ENCODE measurements at regions not wholly inside any gene's neighbourhood (a gene's known extent, or its start where the extent isn't known, plus 50 kb on each side); places are given as distances from the start of the nearest gene placed in this dataset.
"Not testable (repeated sequence)": the region's sequence is repeated elsewhere in the genome, so short reads cannot be mapped to it uniquely, and the experiment has no call there.

DNA sequence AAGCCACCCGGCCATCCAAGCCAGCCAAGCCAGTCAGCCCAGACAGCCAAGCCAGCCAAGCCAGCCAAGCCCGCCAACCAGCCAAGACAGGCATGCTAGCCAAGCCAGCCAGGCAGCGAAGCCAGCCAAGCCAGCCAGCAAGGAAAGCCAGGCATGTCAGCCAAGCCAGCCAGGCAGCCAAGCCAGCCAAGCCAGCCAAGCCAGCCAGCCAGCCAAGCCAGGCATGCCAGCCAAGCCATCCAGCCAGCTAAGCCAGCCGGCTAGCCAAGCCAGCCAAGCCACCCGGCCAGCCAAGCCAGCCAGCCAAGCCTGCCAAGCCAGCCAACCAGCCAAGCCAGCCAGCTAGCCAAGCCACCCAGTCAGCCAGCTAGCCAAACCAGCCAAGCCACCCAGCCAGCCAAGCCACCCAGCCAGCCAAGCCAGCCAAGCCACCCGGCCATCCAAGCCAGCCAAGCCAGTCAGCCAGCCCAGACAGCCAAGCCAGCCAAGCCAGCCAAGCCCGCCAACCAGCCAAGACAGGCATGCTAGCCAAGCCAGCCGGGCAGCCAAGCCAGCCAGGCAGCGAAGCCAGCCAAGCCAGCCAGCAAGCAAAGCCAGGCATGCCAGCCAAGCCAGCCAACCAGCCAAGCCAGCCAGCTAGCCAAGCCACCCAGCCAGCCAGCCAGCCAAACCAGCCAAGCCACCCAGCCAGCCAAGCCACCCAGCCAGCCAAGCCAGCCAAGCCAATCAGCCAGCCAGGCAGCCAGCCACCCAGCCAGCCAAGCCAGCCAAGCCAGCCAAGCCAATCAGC, 350.4 kb upstream of the PLGLB2 start:
- H3K9me3 ChIP-seq (ENCODE audit: control insufficient read depth, low read length); H3K4me1 ChIP-seq (ENCODE audit: control insufficient read depth in 1 of 2, insufficient read depth in 2 of 2, low read length in 2 of 2); intact Hi-C loops (cut with DNase I); ATAC-seq (ENCODE audit: low FRiP score); H3K27me3 ChIP-seq (ENCODE audit: control insufficient read depth in 1 of 2, insufficient read depth in 2 of 2, low read length in 1 of 2); H3K36me3 ChIP-seq (ENCODE audit: control insufficient read depth in 1 of 2, insufficient read depth in 2 of 2, low read length in 1 of 2); H3K4me3 ChIP-seq (ENCODE audit: low read length in 2 of 2); H3K27ac ChIP-seq (ENCODE audit: low read depth in 1 of 2, low read length in 2 of 2): not testable (repeated sequence)
- DNase-seq = peak in 1 of 2 donors; percentile 42
- WGBS, 2 donors = 83 to 85% methylated on average over 8 to 9 of the region's 9 CpGs

DNA sequence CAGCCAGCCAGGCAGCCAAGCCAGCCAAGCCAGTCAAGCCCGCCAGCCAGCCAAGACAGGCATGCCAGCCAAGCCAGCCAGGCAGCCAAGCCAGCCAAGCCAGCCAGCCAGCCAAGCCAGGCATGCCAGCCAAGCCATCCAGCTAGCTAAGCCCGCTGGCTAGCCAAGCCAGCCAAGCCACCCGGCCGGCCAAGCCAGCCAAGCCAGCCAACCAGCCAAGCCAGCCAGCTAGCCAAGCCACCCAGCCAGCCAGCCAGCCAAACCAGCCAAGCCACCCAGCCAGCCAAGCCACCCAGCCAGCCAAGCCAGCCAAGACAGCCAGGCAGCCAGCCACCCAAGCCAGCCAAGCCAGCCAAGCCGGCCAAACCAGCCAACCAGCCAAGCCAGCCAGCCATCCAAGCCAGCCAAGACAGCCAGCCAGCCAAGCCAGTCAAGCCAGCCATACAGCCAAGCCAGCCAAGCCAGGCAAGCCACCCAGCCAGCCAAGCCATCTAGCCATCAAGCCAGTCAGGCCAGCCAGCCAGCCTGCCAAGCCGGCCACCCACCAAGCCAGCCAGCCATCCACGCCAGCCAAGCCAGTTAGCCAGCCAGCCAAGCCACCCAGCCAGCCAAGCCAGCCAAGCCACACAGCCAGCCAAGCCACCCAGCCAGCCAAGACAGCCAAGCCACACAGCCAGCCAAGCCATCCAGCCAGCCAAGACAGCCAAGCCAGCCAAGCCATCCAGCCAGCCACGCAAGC, 349.2 kb upstream of the PLGLB2 start:
- WGBS, 2 donors = 87 to 91% methylated on average over 6 to 7 of the region's 8 CpGs
- H3K27ac ChIP-seq (ENCODE audit: low read depth in 1 of 2, low read length in 2 of 2); H3K4me1 ChIP-seq (ENCODE audit: control insufficient read depth in 1 of 2, insufficient read depth in 2 of 2, low read length in 2 of 2); ATAC-seq (ENCODE audit: low FRiP score); H3K9me3 ChIP-seq (ENCODE audit: control insufficient read depth, low read length); H3K27me3 ChIP-seq (ENCODE audit: control insufficient read depth in 1 of 2, insufficient read depth in 2 of 2, low read length in 1 of 2); intact Hi-C loops (cut with DNase I); H3K36me3 ChIP-seq (ENCODE audit: control insufficient read depth in 1 of 2, insufficient read depth in 2 of 2, low read length in 1 of 2); H3K4me3 ChIP-seq (ENCODE audit: low read length in 2 of 2): not testable (repeated sequence)
- DNase-seq = peak; percentile 43 to 73

DNA sequence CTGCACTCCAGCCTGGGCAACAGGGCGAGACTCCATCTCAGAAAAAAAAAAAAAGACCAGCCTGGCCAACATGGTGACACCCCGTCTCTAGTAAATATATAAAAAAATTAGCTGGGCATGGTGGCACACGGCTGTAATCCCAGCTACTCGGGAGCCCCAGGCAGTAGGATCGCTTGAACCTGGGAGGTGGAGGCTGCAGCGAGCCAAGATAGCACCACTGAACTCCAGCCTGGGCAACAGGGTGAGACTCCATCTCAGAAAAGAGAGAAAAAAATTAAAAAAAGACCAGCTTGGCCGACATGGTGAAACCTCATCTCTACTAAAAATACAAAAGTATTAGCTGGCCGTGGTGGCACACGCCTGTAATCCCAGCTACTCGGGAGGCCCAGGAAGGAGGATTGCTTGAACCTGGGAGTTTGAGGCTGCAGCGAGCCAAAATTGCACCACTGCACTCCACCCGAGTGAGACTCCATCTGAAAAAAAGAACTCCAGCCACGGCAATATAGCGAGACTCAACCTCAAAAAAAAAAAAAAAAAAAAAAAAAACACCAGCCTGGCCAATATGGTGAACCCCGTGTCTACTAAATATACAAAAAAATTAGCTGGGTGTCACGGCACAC, 346.1 kb upstream of the PLGLB2 start:
- intact Hi-C loops (cut with DNase I) = no loop called here
- Histone ChIP-seq H3K27ac (ENCODE audit: low read depth in 1 of 2, low read length in 2 of 2) (no peak overlapping the region), H3K9me3 (ENCODE audit: control insufficient read depth, low read length) (no peaks in the 10 kb centered on the region), H3K4me1 (ENCODE audit: control insufficient read depth in 1 of 2, insufficient read depth in 2 of 2, low read length in 2 of 2) (no peaks in the 10 kb centered on the region), H3K36me3 (ENCODE audit: control insufficient read depth in 1 of 2, insufficient read depth in 2 of 2, low read length in 1 of 2) (no peaks in the 10 kb centered on the region), H3K27me3 (ENCODE audit: control insufficient read depth in 1 of 2, insufficient read depth in 2 of 2, low read length in 1 of 2) (no peaks in the 10 kb centered on the region), H3K4me3 (ENCODE audit: low read length in 2 of 2) (no peak overlapping the region)
- no peak for ATAC-seq (ENCODE audit: low FRiP score)
- WGBS, 2 donors = 79 to 85% methylated on average over 16 of the region's 16 CpGs
- DNase-seq = peak in 1 of 2 donors; percentile 45

DNA sequence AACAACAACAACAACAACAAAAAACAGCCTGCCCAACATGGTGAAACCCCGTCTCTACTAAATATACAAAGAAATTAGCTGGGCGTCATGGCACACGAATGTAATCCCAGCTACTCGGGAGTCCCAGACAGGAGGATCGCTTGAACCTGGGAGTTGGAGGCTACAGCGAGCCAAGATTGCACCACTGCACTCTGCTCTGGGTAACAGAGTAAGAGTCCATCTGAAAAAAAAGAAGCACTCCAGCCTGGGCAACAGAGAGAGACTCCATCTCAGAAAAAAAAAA, 344.1 kb upstream of the PLGLB2 start:
- no peak overlapping the region for H3K27ac ChIP-seq (ENCODE audit: low read depth in 1 of 2, low read length in 2 of 2)
- no peak for DNase-seq
- H3K9me3 ChIP-seq (ENCODE audit: control insufficient read depth, low read length) = no peaks in the 10 kb centered on the region
- H3K27me3 ChIP-seq (ENCODE audit: control insufficient read depth in 1 of 2, insufficient read depth in 2 of 2, low read length in 1 of 2) = no peaks in the 10 kb centered on the region
- H3K4me1 ChIP-seq (ENCODE audit: control insufficient read depth in 1 of 2, insufficient read depth in 2 of 2, low read length in 2 of 2) = no peaks in the 10 kb centered on the region
- intact Hi-C loops (cut with DNase I) = no loop called here
- 95 to 97% methylated on average over 6 of the region's 6 CpGs for WGBS, 2 donors
- no peaks in the 10 kb centered on the region for H3K36me3 ChIP-seq (ENCODE audit: control insufficient read depth in 1 of 2, insufficient read depth in 2 of 2, low read length in 1 of 2)
- no peak for ATAC-seq (ENCODE audit: low FRiP score)
- no peak overlapping the region for H3K4me3 ChIP-seq (ENCODE audit: low read length in 2 of 2)

DNA sequence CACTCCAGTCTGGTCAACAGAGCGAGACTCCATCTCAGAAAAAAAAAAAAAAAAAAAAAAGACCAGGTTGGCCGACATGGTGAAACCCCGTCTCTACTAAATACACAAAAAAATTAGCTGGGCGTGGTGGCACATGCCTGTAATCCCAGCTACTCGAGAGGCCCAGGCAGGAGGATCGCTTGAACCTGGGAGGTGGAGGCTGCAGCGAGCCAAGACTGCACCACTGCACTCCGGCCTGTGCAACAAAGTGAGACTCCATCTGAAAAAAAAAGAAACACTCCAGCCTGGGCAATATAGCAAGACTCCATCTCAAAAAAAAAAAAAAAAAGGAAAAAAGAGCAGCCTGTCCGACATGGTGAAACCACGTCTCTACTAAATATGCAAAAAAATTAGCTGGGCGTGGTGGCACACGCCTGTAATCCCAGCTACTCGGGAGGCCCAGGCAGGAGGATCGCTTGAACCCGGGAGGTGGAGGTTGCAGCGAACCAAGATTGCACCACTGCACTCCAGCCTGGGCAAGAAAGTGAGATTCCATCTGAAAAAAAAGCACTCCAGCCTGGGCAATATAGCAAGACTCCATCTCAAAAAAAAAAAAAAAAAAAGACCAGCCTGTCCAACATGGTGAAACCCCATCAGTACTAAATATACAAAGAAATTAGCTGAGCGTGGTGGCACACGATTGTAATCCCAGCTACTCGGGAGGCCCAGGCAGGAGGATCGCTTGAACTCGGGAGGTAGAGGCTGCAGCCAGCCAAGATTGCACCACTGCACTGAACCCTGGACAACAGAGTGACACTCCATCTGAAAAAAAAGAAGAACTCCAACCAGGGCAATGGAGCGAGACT, 343.3 kb upstream of the PLGLB2 start:
- H3K27ac ChIP-seq (ENCODE audit: low read depth in 1 of 2, low read length in 2 of 2); H3K4me3 ChIP-seq (ENCODE audit: low read length in 2 of 2); intact Hi-C loops (cut with DNase I); H3K4me1 ChIP-seq (ENCODE audit: control insufficient read depth in 1 of 2, insufficient read depth in 2 of 2, low read length in 2 of 2); H3K9me3 ChIP-seq (ENCODE audit: control insufficient read depth, low read length); H3K27me3 ChIP-seq (ENCODE audit: control insufficient read depth in 1 of 2, insufficient read depth in 2 of 2, low read length in 1 of 2); ATAC-seq (ENCODE audit: low FRiP score); H3K36me3 ChIP-seq (ENCODE audit: control insufficient read depth in 1 of 2, insufficient read depth in 2 of 2, low read length in 1 of 2): not testable (repeated sequence)
- 94% methylated on average over 19 to 21 of the region's 22 CpGs for whole genome bisulfite sequencing, 2 donors
- DNase-seq = peak; percentile 42

DNA sequence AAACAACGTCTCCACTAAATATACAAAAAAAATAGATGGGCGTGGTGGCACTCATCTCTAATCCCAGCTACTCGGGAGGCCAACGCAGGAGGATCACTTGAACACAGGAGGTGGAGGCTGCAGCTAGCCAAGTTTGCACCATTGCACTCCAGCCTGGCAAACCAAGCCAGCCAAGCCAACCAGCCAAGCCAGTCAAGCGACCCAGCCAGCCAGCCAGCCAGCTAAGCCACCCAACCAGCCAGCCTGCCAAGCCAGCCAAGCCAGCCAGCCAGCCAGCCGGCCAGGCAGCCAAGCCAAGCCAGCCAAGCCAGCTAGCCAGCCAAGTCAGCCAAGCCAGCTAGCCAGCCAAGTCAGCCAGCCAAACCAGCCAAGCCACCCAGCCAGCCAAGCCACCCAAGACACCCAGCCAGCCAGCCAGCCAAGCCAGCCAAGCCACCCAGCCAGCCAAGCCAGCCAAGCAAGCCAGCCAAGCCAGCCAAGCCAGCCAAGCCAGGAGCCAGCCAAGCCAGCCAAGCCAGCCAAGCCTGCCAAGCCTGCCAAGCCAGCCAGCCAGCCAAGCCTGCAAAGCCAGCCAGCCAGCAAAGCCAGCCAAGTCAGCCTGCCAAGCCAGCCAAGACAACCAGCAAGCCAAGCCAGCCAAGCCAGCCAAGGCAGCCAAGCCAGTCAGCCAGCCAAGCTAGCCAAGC, 342.2 kb upstream of the PLGLB2 start:
- H3K4me3 ChIP-seq (ENCODE audit: low read length in 2 of 2); H3K4me1 ChIP-seq (ENCODE audit: control insufficient read depth in 1 of 2, insufficient read depth in 2 of 2, low read length in 2 of 2); ATAC-seq (ENCODE audit: low FRiP score); H3K27ac ChIP-seq (ENCODE audit: low read depth in 1 of 2, low read length in 2 of 2); intact Hi-C loops (cut with DNase I); H3K9me3 ChIP-seq (ENCODE audit: control insufficient read depth, low read length); H3K27me3 ChIP-seq (ENCODE audit: control insufficient read depth in 1 of 2, insufficient read depth in 2 of 2, low read length in 1 of 2); H3K36me3 ChIP-seq (ENCODE audit: control insufficient read depth in 1 of 2, insufficient read depth in 2 of 2, low read length in 1 of 2): not testable (repeated sequence)
- WGBS, 2 donors = 78 to 83% methylated on average over 2 to 3 of the region's 6 CpGs
- DNase-seq = peak; percentile 34 to 54

DNA sequence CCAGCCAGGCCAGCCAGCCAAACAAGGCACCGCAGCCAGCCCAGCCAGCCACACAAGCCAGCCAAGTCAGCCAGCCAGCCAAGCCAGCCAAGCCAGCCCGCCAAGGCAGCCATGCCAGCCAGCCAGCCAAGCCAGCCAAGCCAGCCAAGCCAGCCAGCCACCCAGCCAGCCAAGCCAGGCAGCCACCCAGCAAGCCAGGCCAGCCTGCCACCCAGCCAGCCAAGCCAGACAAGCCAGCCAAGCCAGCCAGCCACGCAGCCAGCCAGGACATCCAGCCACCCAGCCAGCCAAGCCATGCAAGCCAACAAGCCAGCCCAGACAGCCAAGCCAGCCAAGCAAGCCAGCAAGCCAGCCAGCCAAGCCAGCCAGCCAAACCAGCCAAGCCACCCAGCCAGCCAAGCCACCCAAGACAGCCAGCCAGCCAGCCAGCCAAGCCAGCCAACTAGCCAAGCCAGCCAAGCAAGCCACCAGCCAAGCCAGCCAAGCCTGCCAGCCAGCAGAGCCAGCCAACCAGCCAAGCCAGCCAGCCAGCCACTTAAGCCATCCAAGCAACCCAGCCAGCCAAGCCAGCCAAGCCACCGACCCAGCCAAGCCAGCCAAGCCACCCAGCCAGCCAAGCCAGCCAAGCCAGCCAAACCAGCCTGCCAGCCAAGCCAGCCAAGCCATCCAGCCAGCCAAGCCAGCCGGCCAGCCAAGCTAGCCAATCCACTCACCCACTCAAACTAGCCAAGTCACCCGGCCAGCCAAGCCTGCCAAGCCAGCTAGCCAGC, 341.3 kb upstream of the PLGLB2 start:
- H3K4me3 ChIP-seq (ENCODE audit: low read length in 2 of 2); ATAC-seq (ENCODE audit: low FRiP score); H3K27me3 ChIP-seq (ENCODE audit: control insufficient read depth in 1 of 2, insufficient read depth in 2 of 2, low read length in 1 of 2); H3K36me3 ChIP-seq (ENCODE audit: control insufficient read depth in 1 of 2, insufficient read depth in 2 of 2, low read length in 1 of 2); H3K9me3 ChIP-seq (ENCODE audit: control insufficient read depth, low read length); H3K4me1 ChIP-seq (ENCODE audit: control insufficient read depth in 1 of 2, insufficient read depth in 2 of 2, low read length in 2 of 2); intact Hi-C loops (cut with DNase I); H3K27ac ChIP-seq (ENCODE audit: low read depth in 1 of 2, low read length in 2 of 2): not testable (repeated sequence)
- peak; percentile 39 to 66 for DNase-seq
- 87 to 89% methylated on average over 3 to 6 of the region's 6 CpGs for WGBS, 2 donors

DNA sequence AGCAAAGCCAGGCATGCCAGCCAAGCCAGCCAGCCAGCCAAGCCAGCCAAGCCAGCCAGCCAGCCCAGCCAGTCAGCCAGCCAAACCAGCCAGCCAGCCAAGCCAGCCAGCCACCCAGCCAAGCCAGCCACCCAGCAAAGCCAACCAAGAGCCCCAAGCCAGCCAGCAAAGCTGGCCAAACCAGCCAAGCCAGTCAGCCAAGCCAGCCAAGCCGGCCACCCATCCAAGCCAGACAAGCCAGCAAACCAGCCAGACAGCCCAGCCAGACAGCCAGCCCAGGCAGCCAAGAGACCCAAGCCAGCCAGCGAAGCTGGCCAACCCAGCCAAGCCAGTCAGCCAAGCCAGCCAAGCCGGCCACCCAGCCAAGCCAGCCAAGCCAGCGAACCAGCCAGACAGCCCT, 338.3 kb upstream of the PLGLB2 start:
- H3K4me1 ChIP-seq (ENCODE audit: control insufficient read depth in 1 of 2, insufficient read depth in 2 of 2, low read length in 2 of 2); H3K9me3 ChIP-seq (ENCODE audit: control insufficient read depth, low read length); ATAC-seq (ENCODE audit: low FRiP score); H3K27me3 ChIP-seq (ENCODE audit: control insufficient read depth in 1 of 2, insufficient read depth in 2 of 2, low read length in 1 of 2); intact Hi-C loops (cut with DNase I); H3K36me3 ChIP-seq (ENCODE audit: control insufficient read depth in 1 of 2, insufficient read depth in 2 of 2, low read length in 1 of 2); H3K27ac ChIP-seq (ENCODE audit: low read depth in 1 of 2, low read length in 2 of 2); H3K4me3 ChIP-seq (ENCODE audit: low read length in 2 of 2): not testable (repeated sequence)
- DNase-seq = peak in 1 of 2 donors; percentile 23
- WGBS, 2 donors = 83 to 89% methylated on average over 1 to 2 of the region's 4 CpGs

All from aorta (tissue), 5 donors.